ENCODE measurements at regions not wholly inside any gene's neighbourhood (a gene's known extent, or its start where the extent isn't known, plus 50 kb on each side); places are given as distances from the start of the nearest gene placed in this dataset.

DNA sequence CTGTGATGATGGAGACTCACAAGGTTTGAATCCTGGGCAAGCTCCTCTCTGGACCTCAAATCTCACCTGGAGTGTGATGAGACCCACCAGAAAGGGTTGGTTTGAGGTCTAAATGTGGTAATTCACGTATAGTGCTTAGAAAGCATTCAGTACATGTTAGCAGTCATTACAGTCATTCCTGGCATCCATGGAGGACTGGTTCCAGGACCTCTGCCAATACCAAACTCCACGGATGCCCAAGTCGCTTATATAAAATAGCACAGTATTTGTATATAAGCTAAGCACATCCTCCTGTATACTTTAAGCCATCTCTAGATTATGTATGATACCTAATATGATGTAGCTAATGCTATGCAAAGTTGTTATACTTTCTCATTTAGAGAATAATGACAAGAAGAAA lies 67.6 kb upstream of the CYP2D6 start:
- DNase-seq = no peak
- Mint-ChIP-seq H3K27me3 (ENCODE audit: unreplicated experiment) (peaks cover 5% of the 10 kb centered on the region), H3K4me3 (ENCODE audit: unreplicated experiment) (no peak overlapping the region), H3K4me1 (ENCODE audit: low read depth, unreplicated experiment) (peaks cover 14% of the 10 kb centered on the region), H3K9me3 (ENCODE audit: unreplicated experiment) (peaks cover 6% of the 10 kb centered on the region), H3K27ac (ENCODE audit: unreplicated experiment) (no peak overlapping the region), H3K36me3 (ENCODE audit: unreplicated experiment) (peaks cover 8% of the 10 kb centered on the region)
- no peak for TF ChIP-seq CTCF (IDR thresholded peaks at IDR 0.05; ENCODE audit: partially characterized antibody, unreplicated experiment)

GRCh38 chr22:42196454-42196853 lies 65.8 kb upstream of the CYP2D6 start:
- Mint-ChIP-seq H3K27ac (ENCODE audit: unreplicated experiment) (no peak overlapping the region), H3K27me3 (ENCODE audit: unreplicated experiment) (peaks cover 3% of the 10 kb centered on the region), H3K9me3 (ENCODE audit: unreplicated experiment) (peaks cover 7% of the 10 kb centered on the region), H3K36me3 (ENCODE audit: unreplicated experiment) (peaks cover 8% of the 10 kb centered on the region), H3K4me1 (ENCODE audit: low read depth, unreplicated experiment) (peaks cover 20% of the 10 kb centered on the region), H3K4me3 (ENCODE audit: unreplicated experiment) (no peak overlapping the region)
- no peak for TF ChIP-seq CTCF (IDR thresholded peaks at IDR 0.05; ENCODE audit: partially characterized antibody, unreplicated experiment)
- no peak for DNase-seq

- Mint-ChIP-seq H3K4me1 (ENCODE audit: low read depth, unreplicated experiment) (peaks cover 25% of the 10 kb centered on the region), H3K27me3 (ENCODE audit: unreplicated experiment) (peaks cover 3% of the 10 kb centered on the region), H3K27ac (ENCODE audit: unreplicated experiment) (no peak overlapping the region), H3K9me3 (ENCODE audit: unreplicated experiment) (peaks cover 6% of the 10 kb centered on the region), H3K4me3 (ENCODE audit: unreplicated experiment) (peak overlapping the region; percentile 4), H3K36me3 (ENCODE audit: unreplicated experiment) (no peaks in the 10 kb centered on the region)
- TF ChIP-seq CTCF (IDR thresholded peaks at IDR 0.05; ENCODE audit: partially characterized antibody, unreplicated experiment) = no peak
- DNase-seq = no peak
Observed at GRCh38 chr22:42194953-42195352, 64.3 kb upstream of the CYP2D6 start.

GRCh38 chr22:42194104-42194851 lies 63.7 kb upstream of the CYP2D6 start:
- no peak overlapping the region for H3K27ac Mint-ChIP-seq (ENCODE audit: unreplicated experiment)

More at GRCh38 chr22:42194104-42194851, 63.7 kb upstream of the CYP2D6 start:
- Mint-ChIP-seq H3K4me3 (ENCODE audit: unreplicated experiment) (no peak overlapping the region), H3K9me3 (ENCODE audit: unreplicated experiment) (peaks cover 6% of the 10 kb centered on the region), H3K36me3 (ENCODE audit: unreplicated experiment) (no peaks in the 10 kb centered on the region), H3K27me3 (ENCODE audit: unreplicated experiment) (peaks cover 3% of the 10 kb centered on the region), H3K4me1 (ENCODE audit: low read depth, unreplicated experiment) (peaks cover 25% of the 10 kb centered on the region)
- no peak for DNase-seq
- TF ChIP-seq CTCF (IDR thresholded peaks at IDR 0.05; ENCODE audit: partially characterized antibody, unreplicated experiment) = no peak

All from glutamatergic neuron (in vitro differentiated cells).